Breast epithelium (tissue), 3 donors: ENCODE measurements at regions not wholly inside any gene's neighbourhood (a gene's known extent, or its start where the extent isn't known, plus 50 kb on each side); places are given as distances from the start of the nearest gene placed in this dataset.

Experiments
- CTCF ChIP-seq, 3 donors: fragments of 450-650 bp; IDR thresholded peaks; one replicate each; pipeline ENCODE4 v1.5.1; 2016 to 2017; ENCODE audit warnings: antibody characterized with exemption in 3 of 3, mild to moderate bottlenecking in 3 of 3, moderate library complexity in 3 of 3
- POLR2A ChIP-seq: fragments of 450-650 bp; IDR thresholded peaks from one replicate; pipeline ENCODE4 v1.6.1; 2016; ENCODE audit warnings: antibody characterized with exemption, mild to moderate bottlenecking, moderate library complexity
- POLR2AphosphoS5 ChIP-seq, 3 donors: sonication (generic); formaldehyde crosslinking; IDR thresholded peaks; one replicate each; pipeline ENCODE4 v1.6.1; 2017; ENCODE audit warnings: antibody characterized with exemption in 3 of 3

GRCh38 chr6:103855750-103856149 lies 1004.0 kb downstream of the HACE1 start:
- no peak for TF ChIP-seq CTCF (IDR thresholded peaks at IDR 0.05)
- no peak for TF ChIP-seq POLR2A
- no peak for TF ChIP-seq POLR2AphosphoS5 (IDR thresholded peaks at IDR 0.05)
